ENCODE measurements at regions not wholly inside any gene's neighbourhood (a gene's known extent, or its start where the extent isn't known, plus 50 kb on each side); places are given as distances from the start of the nearest gene placed in this dataset.

- TF ChIP-seq CTCF (IDR thresholded peaks at IDR 0.05) (no peak), POLR2A (IDR thresholded peaks at IDR 0.05) (no peak)
Observed at GRCh38 chr3:75035146-75035545, 420.7 kb upstream of the CNTN3 start.
